HCT116 (cell line): ENCODE measurements at regions not wholly inside any gene's neighbourhood (a gene's known extent, or its start where the extent isn't known, plus 50 kb on each side); places are given as distances from the start of the nearest gene placed in this dataset.

Experiments
- ATAC-seq: fragments of 200-7000 bp; cut with Tn5 transposase; 2 replicates; pipeline ENCODE4 v1.9.1; 2020; ENCODE audit warnings: mild to moderate bottlenecking, moderate library complexity
- BruUV-seq: library from RNA; stranded (reverse); fragments of 400-500 nt; replicated peaks from 2 replicates; lab custom pipeline; 2021; lab: Mats Ljungman, UMichigan
- CTCF ChIA-PET: fragments of 300-600 bp; sonication (Branson Sonifier 250); formaldehyde crosslinking; loops from one replicate; lab custom pipeline; 2021; ENCODE audit warnings: antibody characterized with exemption; lab: Charles Lee
- POLR2A ChIA-PET: fragments of 300-600, 350-600 bp; sonication (Branson Sonifier 250); formaldehyde crosslinking; loops from one replicate; lab custom pipeline; 2021; ENCODE audit warnings: antibody characterized with exemption; lab: Charles Lee
- RAD21 ChIA-PET, 2 experiments: fragments of 300-600 bp; sonication (Branson Sonifier 250); formaldehyde crosslinking; loops; one replicate each; lab custom pipeline; 2023; ENCODE audit warnings: low total read pairs in 2 of 2; ENCODE audit not compliant: uncharacterized antibody in 2 of 2, unreplicated experiment in 2 of 2, low non-redundant PET in 1 of 2; lab: Charles Lee
- DNase-seq: peaks from one replicate; pipeline ENCODE4 v3.0.0-alpha.2; 2010; ENCODE audit warnings: low read depth, low spot score
- H2AFZ ChIP-seq: fragments of 200-600 bp; shearing (Covaris generic), sonication (generic); 2 replicates; pipeline ENCODE4 v1.6.1; 2017; ENCODE audit warnings: low read depth, mixed run types, mixed read lengths, antibody characterized with exemption, low read length; ENCODE audit not compliant: poor library complexity, severe bottlenecking
- H3K27ac ChIP-seq: 2 replicates; pipeline ENCODE4 v1.5.1; 2012; ENCODE audit warnings: low read depth, low read length
- H3K27me3 ChIP-seq: fragments of 200-600 bp; sonication (generic); 2 replicates; pipeline ENCODE4 v1.6.1; 2016; ENCODE audit warnings: mixed run types, low read length, mixed read lengths; ENCODE audit not compliant: insufficient read depth
- H3K36me3 ChIP-seq, 2 experiments: fragments of 200-500 bp in 1 of 2; fragments of 200-600 bp in 1 of 2; sonication (Bioruptor generic) in 1 of 2; sonication (generic) in 1 of 2; 2 replicates each; pipeline versions ENCODE4 v1.5.1 to v1.6.1; 2014 to 2016; ENCODE audit warnings: low read length in 2 of 2, inconsistent platforms in 1 of 2, mixed read lengths in 1 of 2, mixed run types in 1 of 2; ENCODE audit not compliant: insufficient read depth in 2 of 2, control insufficient read depth in 1 of 2
- H3K4me1 ChIP-seq, 2 experiments: fragments of 200-600 bp in 1 of 2; sonication (generic) in 1 of 2; 2 replicates each; pipeline versions ENCODE4 v1.5.1 to v1.6.1; 2012 to 2017; ENCODE audit warnings: low read length in 2 of 2, inconsistent platforms in 1 of 2, mild to moderate bottlenecking in 1 of 2, mixed read lengths in 1 of 2, mixed run types in 1 of 2, moderate library complexity in 1 of 2; ENCODE audit not compliant: insufficient read depth in 2 of 2, control insufficient read depth in 1 of 2
- H3K4me2 ChIP-seq: fragments of 200-600 bp; sonication (generic); 2 replicates; pipeline ENCODE4 v1.6.1; 2017; ENCODE audit warnings: mixed run types, low read length, mixed read lengths
- H3K4me3 ChIP-seq, 2 experiments: fragments of 200-600 bp in 1 of 2; sonication (generic) in 1 of 2; replicated peaks in 1 of 2; 2 replicates each; pipeline ENCODE4 v1.5.1; 2011 to 2016; ENCODE audit warnings: low read length in 2 of 2, control low read depth in 1 of 2, low read depth in 1 of 2, mild to moderate bottlenecking in 1 of 2, mixed read lengths in 1 of 2, mixed run types in 1 of 2
- H3K79me2 ChIP-seq: fragments of 200-600 bp; sonication (generic); 2 replicates; pipeline ENCODE4 v1.6.1; 2017; ENCODE audit warnings: mild to moderate bottlenecking, mixed run types, low read length, moderate library complexity, mixed read lengths; ENCODE audit not compliant: insufficient read depth
- H3K9ac ChIP-seq: fragments of 200-600 bp; sonication (generic); 2 replicates; pipeline ENCODE4 v1.6.1; 2016; ENCODE audit warnings: low read length, mixed read lengths
- H3K9me2 ChIP-seq: fragments of 200-600 bp; sonication (generic), shearing (Covaris generic); 2 replicates; pipeline ENCODE4 v1.6.1; 2017; ENCODE audit warnings: mixed run types, mild to moderate bottlenecking, moderate library complexity; ENCODE audit not compliant: insufficient read depth
- H3K9me3 ChIP-seq, 2 experiments: fragments of 200-500 bp in 1 of 2; fragments of 200-600 bp in 1 of 2; sonication (Bioruptor generic) in 1 of 2; sonication (generic) in 1 of 2; 2 replicates each; pipeline ENCODE4 v1.6.1; 2014 to 2017; ENCODE audit warnings: low read length in 2 of 2, mixed read lengths in 2 of 2, inconsistent platforms in 1 of 2, low read depth in 1 of 2, mild to moderate bottlenecking in 1 of 2, mixed run types in 1 of 2, moderate library complexity in 1 of 2; ENCODE audit not compliant: control insufficient read depth in 1 of 2, insufficient read depth in 1 of 2
- H4K20me1 ChIP-seq: fragments of 200-600 bp; sonication (generic), shearing (Covaris generic); 2 replicates; pipeline ENCODE4 v1.6.1; 2017; ENCODE audit warnings: mixed run types, mild to moderate bottlenecking, moderate library complexity; ENCODE audit not compliant: insufficient read depth
- CBX3 ChIP-seq: IDR thresholded peaks from 2 replicates; pipeline ENCODE4 v1.6.1; 2012; ENCODE audit warnings: low read depth
- ELF1 ChIP-seq: IDR thresholded peaks from 2 replicates; pipeline ENCODE4 v1.6.1; 2012; ENCODE audit warnings: low read depth, borderline replicate concordance
- EZH2 ChIP-seq: fragments of 200-600 bp; sonication (generic); IDR thresholded peaks from 2 replicates; pipeline ENCODE4 v1.6.1; 2017; ENCODE audit warnings: antibody characterized with exemption, mixed run types
- EZH2phosphoT487 ChIP-seq: fragments of 200-600 bp; IDR thresholded peaks from 2 replicates; pipeline ENCODE4 v1.6.1; 2018; ENCODE audit warnings: antibody characterized with exemption, borderline replicate concordance
- RAD21 ChIP-seq: IDR thresholded peaks from 2 replicates; pipeline ENCODE4 v1.6.1; 2012; ENCODE audit warnings: low read depth, mild to moderate bottlenecking
- SRF ChIP-seq: IDR thresholded peaks from 2 replicates; pipeline ENCODE4 v1.6.1; 2012; ENCODE audit warnings: low read depth
- TCF7L2 ChIP-seq: IDR thresholded peaks from 2 replicates; pipeline ENCODE4 v1.7.0; 2011; ENCODE audit warnings: borderline replicate concordance, inconsistent platforms; ENCODE audit not compliant: insufficient read depth, insufficient read length; ENCODE audit errors: extremely low read depth
- ZFX ChIP-seq: fragments of 450-650 bp; IDR thresholded peaks from 2 replicates; pipeline ENCODE4 v1.6.1; 2017
- ZNF274 ChIP-seq: fragments of 200-500 bp; sonication (Bioruptor generic); IDR thresholded peaks from 2 replicates; pipeline ENCODE4 v1.6.1; 2014; ENCODE audit warnings: mild to moderate bottlenecking, low read depth, low read length, inconsistent platforms
- intact Hi-C: fragments of 100-400 bp; cut with micrococcal nuclease; formaldehyde crosslinking; loops from 2 replicates; pipeline ENCODE4 v1.10.0; 2022
- TF ChIP-seq, protein P1 (sequence below): IDR thresholded peaks from 2 replicates; pipeline ENCODE4 v1.6.1; 2011; ENCODE audit warnings: mild to moderate bottlenecking, low read length, moderate library complexity; ENCODE audit not compliant: insufficient replicate concordance; ENCODE audit errors: extremely low read depth

DNA sequence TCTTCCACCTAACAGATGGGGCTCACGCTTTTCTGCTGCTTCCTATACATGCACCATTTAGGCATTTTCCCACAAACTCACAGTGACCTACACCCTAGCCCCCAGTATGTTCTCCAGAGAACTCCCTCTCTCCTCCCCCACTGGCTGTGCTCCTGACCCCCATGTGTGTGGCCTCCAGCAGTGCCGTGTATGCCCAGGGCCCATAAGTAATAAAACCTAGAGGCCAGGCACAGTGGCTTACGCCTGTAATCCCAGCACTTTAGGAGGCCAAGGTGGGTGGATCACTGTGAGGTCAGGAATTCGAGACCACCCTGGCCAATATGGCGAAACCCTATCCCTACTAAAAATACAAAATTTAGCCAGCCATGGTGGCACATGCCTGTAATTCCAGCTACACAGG, 54.7 kb upstream of the NXT1 start:
- TF ChIP-seq, protein P1, sequence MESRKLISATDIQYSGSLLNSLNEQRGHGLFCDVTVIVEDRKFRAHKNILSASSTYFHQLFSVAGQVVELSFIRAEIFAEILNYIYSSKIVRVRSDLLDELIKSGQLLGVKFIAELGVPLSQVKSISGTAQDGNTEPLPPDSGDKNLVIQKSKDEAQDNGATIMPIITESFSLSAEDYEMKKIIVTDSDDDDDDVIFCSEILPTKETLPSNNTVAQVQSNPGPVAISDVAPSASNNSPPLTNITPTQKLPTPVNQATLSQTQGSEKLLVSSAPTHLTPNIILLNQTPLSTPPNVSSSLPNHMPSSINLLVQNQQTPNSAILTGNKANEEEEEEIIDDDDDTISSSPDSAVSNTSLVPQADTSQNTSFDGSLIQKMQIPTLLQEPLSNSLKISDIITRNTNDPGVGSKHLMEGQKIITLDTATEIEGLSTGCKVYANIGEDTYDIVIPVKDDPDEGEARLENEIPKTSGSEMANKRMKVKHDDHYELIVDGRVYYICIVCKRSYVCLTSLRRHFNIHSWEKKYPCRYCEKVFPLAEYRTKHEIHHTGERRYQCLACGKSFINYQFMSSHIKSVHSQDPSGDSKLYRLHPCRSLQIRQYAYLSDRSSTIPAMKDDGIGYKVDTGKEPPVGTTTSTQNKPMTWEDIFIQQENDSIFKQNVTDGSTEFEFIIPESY, result no peak
- TF ChIP-seq TCF7L2 (no peak), EZH2 (no peak), ZNF274 (no peak)
- TF ChIP-seq, all 23 proteins: peak for 0
- no peak for DNase-seq

DNA sequence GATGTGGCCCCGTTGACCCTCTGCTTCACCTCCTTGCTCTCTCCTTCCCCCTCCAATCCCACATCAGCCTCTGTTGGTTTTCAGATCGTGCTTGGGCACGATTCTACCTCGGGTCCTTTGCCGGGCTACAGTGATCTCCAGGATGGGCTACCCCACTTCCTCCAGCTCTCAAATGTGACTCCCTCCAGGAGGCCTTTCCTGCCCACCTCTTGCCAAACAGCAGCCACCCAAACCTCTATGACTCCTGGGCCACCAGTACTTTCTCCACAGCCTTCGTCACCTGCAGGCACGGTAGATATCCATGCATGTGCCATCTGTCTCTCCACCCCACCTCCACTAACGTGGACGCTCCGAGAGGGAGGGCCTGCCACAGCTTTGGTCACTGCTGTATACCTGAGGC, 55.9 kb upstream of the NXT1 start:
- Histone ChIP-seq H3K27me3 (peaks cover 30% of the 10 kb centered on the region), H3K4me1 (no peaks in the 10 kb centered on the region), H3K9ac (no peak overlapping the region), H3K9me3 (no peaks in the 10 kb centered on the region), H4K20me1 (no peaks in the 10 kb centered on the region), H3K27ac (no peak overlapping the region), H3K4me3 (no peak overlapping the region), H3K4me2 (no peak overlapping the region), H3K79me2 (no peaks in the 10 kb centered on the region), H3K36me3 (no peaks in the 10 kb centered on the region), H2AFZ (no peak overlapping the region), H3K9me2 (no peaks in the 10 kb centered on the region)
- TF ChIP-seq SRF (no peak), RAD21 (no peak), EZH2phosphoT487 (no peak), CBX3 (no peak), ELF1 (no peak), ZFX (no peak), EZH2 (no peak)
- ChIA-PET POLR2A (no interaction called here), RAD21 (no interaction called here), CTCF (no interaction called here)
- no TSS peak for BruUV-seq
- ATAC-seq (no peak), DNase-seq (no peak)
- intact Hi-C loops, result no loop called here

More for the DNA sequence above, 54.7 kb upstream of the NXT1 start:
- ChIA-PET CTCF (no interaction called here), RAD21 (no interaction called here), POLR2A (no interaction called here)
- Histone ChIP-seq H3K9ac (no peak overlapping the region), H3K4me1 (no peaks in the 10 kb centered on the region), H3K4me2 (no peak overlapping the region), H4K20me1 (no peaks in the 10 kb centered on the region), H3K9me2 (no peaks in the 10 kb centered on the region), H2AFZ (no peak overlapping the region), H3K27me3 (peaks cover 27% of the 10 kb centered on the region), H3K36me3 (no peaks in the 10 kb centered on the region), H3K27ac (no peak overlapping the region), H3K4me3 (no peak overlapping the region), H3K79me2 (no peaks in the 10 kb centered on the region), H3K9me3 (no peaks in the 10 kb centered on the region)
- BruUV-seq, result no TSS peak
- intact Hi-C loops, result no loop called here
- no peak for ATAC-seq
